ENCODE measurements at regions not wholly inside any gene's neighbourhood (a gene's known extent, or its start where the extent isn't known, plus 50 kb on each side); places are given as distances from the start of the nearest gene placed in this dataset.

DNA sequence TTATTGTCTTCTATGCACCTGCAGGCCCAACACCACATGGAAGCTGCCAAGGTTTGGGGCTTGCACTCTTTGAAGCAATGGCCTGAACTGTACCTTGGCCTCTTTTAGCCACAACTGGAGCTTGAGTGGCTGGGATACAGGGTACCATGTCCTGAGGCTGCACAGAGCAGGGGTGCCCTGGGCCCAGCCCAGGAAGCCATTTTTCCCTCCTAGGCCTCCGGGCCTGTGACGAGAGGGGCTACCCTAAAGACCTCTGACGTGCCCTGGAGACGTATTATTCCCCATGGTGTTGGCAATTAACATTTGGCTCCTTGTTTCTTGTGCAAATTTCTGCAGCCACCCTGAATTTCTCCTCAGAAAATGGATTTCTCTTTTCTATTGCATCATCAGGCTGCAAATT, 519.9 kb upstream of the MAGEB18 start:
- no peaks in the 10 kb centered on the region for H3K27me3 ChIP-seq (replicated peaks; ENCODE audit: insufficient read depth, low read depth, low read length, poor library complexity)
- no peaks in the 10 kb centered on the region for H3K36me3 ChIP-seq (ENCODE audit: insufficient read depth, low read length, poor library complexity, severe bottlenecking)
- intact Hi-C loops (cut with micrococcal nuclease; ENCODE audit: unreplicated experiment), result no loop called here
- ChIA-PET POLR2A (ENCODE audit: low non-redundant PET) (no interaction called here), CTCF (no interaction called here)
- no peak for TF ChIP-seq EZH2 (IDR thresholded peaks at IDR 0.05; ENCODE audit: borderline replicate concordance, low read depth, low read length, poor library complexity, severe bottlenecking)
- BruUV-seq (replicated peaks), result no TSS peak
- no peak overlapping the region for H3K4me3 ChIP-seq (ENCODE audit: low read depth, low read length, poor library complexity, severe bottlenecking)
- H3K9me3 ChIP-seq (ENCODE audit: low read depth, low read length, poor library complexity, severe bottlenecking), result no peaks in the 10 kb centered on the region
- H3K4me1 ChIP-seq (ENCODE audit: insufficient read depth, low read length, poor library complexity, severe bottlenecking), result no peaks in the 10 kb centered on the region
- DNase-seq (ENCODE audit: low spot score), result no peak
- no peak overlapping the region for H3K27ac ChIP-seq (ENCODE audit: low read depth, low read length, poor library complexity, severe bottlenecking)

- Histone ChIP-seq H3K4me1 (ENCODE audit: insufficient read depth, low read length, poor library complexity, severe bottlenecking) (no peaks in the 10 kb centered on the region), H3K27me3 (replicated peaks; ENCODE audit: insufficient read depth, low read depth, low read length, poor library complexity) (no peaks in the 10 kb centered on the region), H3K9me3 (ENCODE audit: low read depth, low read length, poor library complexity, severe bottlenecking) (no peaks in the 10 kb centered on the region), H3K27ac (ENCODE audit: low read depth, low read length, poor library complexity, severe bottlenecking) (no peak overlapping the region), H3K36me3 (ENCODE audit: insufficient read depth, low read length, poor library complexity, severe bottlenecking) (no peaks in the 10 kb centered on the region), H3K4me3 (ENCODE audit: low read depth, low read length, poor library complexity, severe bottlenecking) (no peak overlapping the region)
- POLR2A ChIA-PET (ENCODE audit: low non-redundant PET), result no interaction called here
- BruUV-seq (replicated peaks), result no TSS peak
- DNase-seq (ENCODE audit: low spot score), result no peak
- TF ChIP-seq, protein P1, sequence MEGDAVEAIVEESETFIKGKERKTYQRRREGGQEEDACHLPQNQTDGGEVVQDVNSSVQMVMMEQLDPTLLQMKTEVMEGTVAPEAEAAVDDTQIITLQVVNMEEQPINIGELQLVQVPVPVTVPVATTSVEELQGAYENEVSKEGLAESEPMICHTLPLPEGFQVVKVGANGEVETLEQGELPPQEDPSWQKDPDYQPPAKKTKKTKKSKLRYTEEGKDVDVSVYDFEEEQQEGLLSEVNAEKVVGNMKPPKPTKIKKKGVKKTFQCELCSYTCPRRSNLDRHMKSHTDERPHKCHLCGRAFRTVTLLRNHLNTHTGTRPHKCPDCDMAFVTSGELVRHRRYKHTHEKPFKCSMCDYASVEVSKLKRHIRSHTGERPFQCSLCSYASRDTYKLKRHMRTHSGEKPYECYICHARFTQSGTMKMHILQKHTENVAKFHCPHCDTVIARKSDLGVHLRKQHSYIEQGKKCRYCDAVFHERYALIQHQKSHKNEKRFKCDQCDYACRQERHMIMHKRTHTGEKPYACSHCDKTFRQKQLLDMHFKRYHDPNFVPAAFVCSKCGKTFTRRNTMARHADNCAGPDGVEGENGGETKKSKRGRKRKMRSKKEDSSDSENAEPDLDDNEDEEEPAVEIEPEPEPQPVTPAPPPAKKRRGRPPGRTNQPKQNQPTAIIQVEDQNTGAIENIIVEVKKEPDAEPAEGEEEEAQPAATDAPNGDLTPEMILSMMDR (conservative IDR thresholded peaks at IDR 0.05; ENCODE audit: low read depth, low read length), result no peak
- no peak for TF ChIP-seq EZH2 (IDR thresholded peaks at IDR 0.05; ENCODE audit: borderline replicate concordance, low read depth, low read length, poor library complexity, severe bottlenecking)
- CTCF ChIA-PET, result no interaction called here
- intact Hi-C loops (cut with micrococcal nuclease; ENCODE audit: unreplicated experiment), result no loop called here
Observed at GRCh38 chrX:25640276-25640675, 497.9 kb upstream of the MAGEB18 start.

- Histone ChIP-seq H3K4me3 (ENCODE audit: low read depth, low read length, poor library complexity, severe bottlenecking) (no peak overlapping the region), H3K27me3 (replicated peaks; ENCODE audit: insufficient read depth, low read depth, low read length, poor library complexity) (peaks cover 11% of the 10 kb centered on the region), H3K9me3 (ENCODE audit: low read depth, low read length, poor library complexity, severe bottlenecking) (no peaks in the 10 kb centered on the region), H3K36me3 (ENCODE audit: insufficient read depth, low read length, poor library complexity, severe bottlenecking) (no peaks in the 10 kb centered on the region), H3K4me1 (ENCODE audit: insufficient read depth, low read length, poor library complexity, severe bottlenecking) (no peaks in the 10 kb centered on the region), H3K27ac (ENCODE audit: low read depth, low read length, poor library complexity, severe bottlenecking) (no peak overlapping the region)
- TF ChIP-seq, protein P1 (conservative IDR thresholded peaks at IDR 0.05; ENCODE audit: low read depth, low read length), result no peak
- intact Hi-C loops (cut with micrococcal nuclease; ENCODE audit: unreplicated experiment), result no loop called here
- ChIA-PET POLR2A (ENCODE audit: low non-redundant PET) (no interaction called here), CTCF (no interaction called here)
- no peak for DNase-seq (ENCODE audit: low spot score)
- no TSS peak for BruUV-seq (replicated peaks)
Observed at GRCh38 chrX:25646156-25646555, 492.0 kb upstream of the MAGEB18 start.

- TF ChIP-seq, protein P1 (conservative IDR thresholded peaks at IDR 0.05; ENCODE audit: low read depth, low read length), result no peak
- no peak for TF ChIP-seq EZH2 (IDR thresholded peaks at IDR 0.05; ENCODE audit: borderline replicate concordance, low read depth, low read length, poor library complexity, severe bottlenecking)
- ChIA-PET POLR2A (ENCODE audit: low non-redundant PET) (no interaction called here), CTCF (no interaction called here)
- DNase-seq (ENCODE audit: low spot score), result no peak
- Histone ChIP-seq H3K4me1 (ENCODE audit: insufficient read depth, low read length, poor library complexity, severe bottlenecking) (no peaks in the 10 kb centered on the region), H3K27me3 (replicated peaks; ENCODE audit: insufficient read depth, low read depth, low read length, poor library complexity) (peaks cover 11% of the 10 kb centered on the region), H3K9me3 (ENCODE audit: low read depth, low read length, poor library complexity, severe bottlenecking) (no peaks in the 10 kb centered on the region), H3K36me3 (ENCODE audit: insufficient read depth, low read length, poor library complexity, severe bottlenecking) (no peaks in the 10 kb centered on the region), H3K4me3 (ENCODE audit: low read depth, low read length, poor library complexity, severe bottlenecking) (no peak overlapping the region), H3K27ac (ENCODE audit: low read depth, low read length, poor library complexity, severe bottlenecking) (no peak overlapping the region)
- intact Hi-C loops (cut with micrococcal nuclease; ENCODE audit: unreplicated experiment), result no loop called here
- BruUV-seq (replicated peaks), result no TSS peak
Observed at GRCh38 chrX:25648790-25649189, 489.4 kb upstream of the MAGEB18 start.
